ENCODE measurements at regions not wholly inside any gene's neighbourhood (a gene's known extent, or its start where the extent isn't known, plus 50 kb on each side); places are given as distances from the start of the nearest gene placed in this dataset.

DNA sequence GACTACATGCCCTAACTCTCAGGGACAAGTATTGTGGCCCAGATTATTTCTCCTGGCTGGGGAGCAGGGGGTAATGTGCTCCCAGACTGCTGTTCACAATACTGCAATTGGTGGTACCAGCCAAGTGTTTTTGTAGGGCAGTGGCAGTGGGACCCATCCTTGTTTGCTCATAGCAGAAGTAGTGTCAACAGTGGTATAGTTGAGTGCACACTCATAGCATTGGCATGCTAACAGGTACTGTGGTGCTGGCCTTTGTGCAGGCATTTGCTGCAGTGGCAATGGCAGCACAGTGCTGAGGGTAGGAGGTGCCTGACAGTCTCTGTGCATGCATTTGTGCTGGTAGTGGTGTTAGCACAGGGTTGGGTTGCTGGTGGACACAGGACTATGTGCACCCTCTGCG, 995.0 kb downstream of the SH3BGRL start:
- DNase-seq (ENCODE audit: low spot score in 2 of 2) = no peak
- TF ChIP-seq, protein P1, sequence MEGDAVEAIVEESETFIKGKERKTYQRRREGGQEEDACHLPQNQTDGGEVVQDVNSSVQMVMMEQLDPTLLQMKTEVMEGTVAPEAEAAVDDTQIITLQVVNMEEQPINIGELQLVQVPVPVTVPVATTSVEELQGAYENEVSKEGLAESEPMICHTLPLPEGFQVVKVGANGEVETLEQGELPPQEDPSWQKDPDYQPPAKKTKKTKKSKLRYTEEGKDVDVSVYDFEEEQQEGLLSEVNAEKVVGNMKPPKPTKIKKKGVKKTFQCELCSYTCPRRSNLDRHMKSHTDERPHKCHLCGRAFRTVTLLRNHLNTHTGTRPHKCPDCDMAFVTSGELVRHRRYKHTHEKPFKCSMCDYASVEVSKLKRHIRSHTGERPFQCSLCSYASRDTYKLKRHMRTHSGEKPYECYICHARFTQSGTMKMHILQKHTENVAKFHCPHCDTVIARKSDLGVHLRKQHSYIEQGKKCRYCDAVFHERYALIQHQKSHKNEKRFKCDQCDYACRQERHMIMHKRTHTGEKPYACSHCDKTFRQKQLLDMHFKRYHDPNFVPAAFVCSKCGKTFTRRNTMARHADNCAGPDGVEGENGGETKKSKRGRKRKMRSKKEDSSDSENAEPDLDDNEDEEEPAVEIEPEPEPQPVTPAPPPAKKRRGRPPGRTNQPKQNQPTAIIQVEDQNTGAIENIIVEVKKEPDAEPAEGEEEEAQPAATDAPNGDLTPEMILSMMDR (IDR thresholded peaks at IDR 0.05) = no peak
- TF ChIP-seq POLR2AphosphoS5 (IDR thresholded peaks at IDR 0.05) (no peak), POLR2A (IDR thresholded peaks at IDR 0.05) (no peak)
- intact Hi-C loops (cut with DNase I; ENCODE audit: low total_unique reads) = no loop called here

GRCh38 chrX:82208975-82209374, 1007.1 kb downstream of the SH3BGRL start:
- Histone ChIP-seq H3K9me3 (no peaks in the 10 kb centered on the region), H3K27ac (no peak overlapping the region), H3K4me3 (no peak overlapping the region), H3K27me3 (no peaks in the 10 kb centered on the region), H3K4me1 (no peaks in the 10 kb centered on the region), H3K36me3 (no peaks in the 10 kb centered on the region)
- intact Hi-C loops (cut with DNase I; ENCODE audit: low total_unique reads) = no loop called here
- no peak for DNase-seq (ENCODE audit: low spot score in 2 of 2)
- TF ChIP-seq POLR2AphosphoS5 (IDR thresholded peaks at IDR 0.05) (no peak), POLR2A (IDR thresholded peaks at IDR 0.05) (no peak)
- TF ChIP-seq, protein P1 (IDR thresholded peaks at IDR 0.05) = no peak

More for the DNA sequence above, 995.0 kb downstream of the SH3BGRL start:
- Histone ChIP-seq H3K36me3 (no peaks in the 10 kb centered on the region), H3K4me3 (no peak overlapping the region), H3K27ac (no peak overlapping the region), H3K9me3 (no peaks in the 10 kb centered on the region), H3K4me1 (no peaks in the 10 kb centered on the region), H3K27me3 (no peaks in the 10 kb centered on the region)

DNA sequence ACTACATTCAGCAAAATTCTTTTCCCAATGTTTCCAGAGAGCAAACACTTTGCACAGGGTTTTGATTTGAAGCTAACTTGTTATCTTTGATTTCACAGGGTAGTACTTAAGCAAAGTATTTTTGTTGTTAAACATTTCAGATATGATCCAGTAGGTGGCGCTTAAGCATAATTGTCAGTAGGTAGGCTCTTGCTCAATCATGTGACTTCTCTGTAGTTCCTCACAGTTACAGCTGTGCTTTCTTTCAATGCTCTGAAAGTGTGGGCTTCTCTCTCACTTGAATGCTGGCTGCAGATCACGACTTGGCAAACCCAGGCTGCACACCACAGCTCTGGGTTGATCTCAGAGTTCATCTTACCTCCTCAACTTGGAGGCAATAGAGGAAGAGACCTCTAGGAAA, 1016.5 kb downstream of the SH3BGRL start:
- H3K27me3 ChIP-seq = peaks cover 0 to 4% of the 10 kb centered on the region in 2 donors
- intact Hi-C loops (cut with DNase I; ENCODE audit: low total_unique reads) = no loop called here
- TF ChIP-seq POLR2AphosphoS5 (IDR thresholded peaks at IDR 0.05) (no peak), POLR2A (IDR thresholded peaks at IDR 0.05) (no peak)
- TF ChIP-seq, protein P1 (IDR thresholded peaks at IDR 0.05) = peak in 2 of 3 donors; percentile 30
- no peaks in the 10 kb centered on the region for H3K9me3 ChIP-seq
- H3K4me1 ChIP-seq = no peaks in the 10 kb centered on the region
- DNase-seq (ENCODE audit: low spot score in 2 of 2) = no peak
- no peak overlapping the region for H3K27ac ChIP-seq
- no peaks in the 10 kb centered on the region for H3K36me3 ChIP-seq
- H3K4me3 ChIP-seq = no peak overlapping the region

- no peaks in the 10 kb centered on the region for H3K36me3 ChIP-seq
- H3K9me3 ChIP-seq = no peaks in the 10 kb centered on the region
- peaks cover 0 to 4% of the 10 kb centered on the region in 2 donors for H3K27me3 ChIP-seq
- H3K27ac ChIP-seq = no peak overlapping the region
- no peak overlapping the region for H3K4me3 ChIP-seq
- no peaks in the 10 kb centered on the region for H3K4me1 ChIP-seq
- no peak for DNase-seq (ENCODE audit: low spot score in 2 of 2)
- intact Hi-C loops (cut with DNase I; ENCODE audit: low total_unique reads) = no loop called here
- TF ChIP-seq POLR2A (IDR thresholded peaks at IDR 0.05) (no peak), POLR2AphosphoS5 (IDR thresholded peaks at IDR 0.05) (no peak)
- TF ChIP-seq, protein P1 (IDR thresholded peaks at IDR 0.05) = no peak
Measured at GRCh38 chrX:82219129-82219528, 1017.2 kb downstream of the SH3BGRL start.

- Histone ChIP-seq H3K36me3 (no peaks in the 10 kb centered on the region), H3K9me3 (peaks cover 0 to 10% of the 10 kb centered on the region in 2 donors), H3K4me1 (no peaks in the 10 kb centered on the region), H3K27ac (no peak overlapping the region), H3K4me3 (no peak overlapping the region), H3K27me3 (peaks cover 0 to 7% of the 10 kb centered on the region in 2 donors)
- DNase-seq (ENCODE audit: low spot score in 2 of 2) = no peak
- intact Hi-C loops (cut with DNase I; ENCODE audit: low total_unique reads) = no loop called here
- TF ChIP-seq POLR2AphosphoS5 (IDR thresholded peaks at IDR 0.05) (no peak), POLR2A (IDR thresholded peaks at IDR 0.05) (no peak)
- TF ChIP-seq, protein P1 (IDR thresholded peaks at IDR 0.05) = no peak
Measured at GRCh38 chrX:82224961-82225360, 1023.1 kb downstream of the SH3BGRL start.
